ENCODE measurements at regions not wholly inside any gene's neighbourhood (a gene's known extent, or its start where the extent isn't known, plus 50 kb on each side); places are given as distances from the start of the nearest gene placed in this dataset.

- no peak for DNase-seq (ENCODE audit: low read depth, low spot score)
Observed at GRCh38 chr3:141669434-141669833, 68.7 kb upstream of the RNF7 start.

- DNase-seq (ENCODE audit: low read depth, low spot score), result no peak
Observed at GRCh38 chr3:141677701-141678100, 60.4 kb upstream of the RNF7 start.

- DNase-seq (ENCODE audit: low read depth, low spot score), result no peak
Observed at GRCh38 chr3:141680620-141681389, 57.3 kb upstream of the RNF7 start.

- no peak for DNase-seq (ENCODE audit: low read depth, low spot score)
Observed at GRCh38 chr3:141681390-141681780, 56.7 kb upstream of the RNF7 start.

- no peak for DNase-seq (ENCODE audit: low read depth, low spot score)
Observed at GRCh38 chr3:141682007-141682406, 56.1 kb upstream of the RNF7 start.

- no peak for DNase-seq (ENCODE audit: low read depth, low spot score)
Observed at GRCh38 chr3:141682921-141683320, 55.2 kb upstream of the RNF7 start.

GRCh38 chr3:141684758-141685157 is 53.3 kb upstream of the RNF7 start:
- DNase-seq (ENCODE audit: low read depth, low spot score), result no peak

GRCh38 chr3:141686466-141687291 is 51.4 kb upstream of the RNF7 start:
- peak; percentile 17 for DNase-seq (ENCODE audit: low read depth, low spot score)

All from brain pericyte (primary cell).